CD4-positive, alpha-beta T cell (primary cell): ENCODE measurements at regions not wholly inside any gene's neighbourhood (a gene's known extent, or its start where the extent isn't known, plus 50 kb on each side); places are given as distances from the start of the nearest gene placed in this dataset.

ENCODE experiments used
- ATAC-seq: fragments of 200-7000 bp; cut with Tn5 transposase; one replicate; pipeline ENCODE4 v1.10.0; 2022; ENCODE audit warnings: mild to moderate bottlenecking; ENCODE audit not compliant: poor library complexity
- CTCF ChIA-PET: fragments of 350-600 bp; sonication (Branson Sonifier 250); formaldehyde crosslinking; loops from one replicate; lab custom pipeline; 2021; ENCODE audit warnings: antibody characterized with exemption, inconsistent platforms; lab: Charles Lee
- POLR2A ChIA-PET: fragments of 350-600 bp; sonication (Branson Sonifier 250); formaldehyde crosslinking; loops from one replicate; lab custom pipeline; 2021; ENCODE audit warnings: antibody characterized with exemption, inconsistent platforms; lab: Charles Lee
- DNase-seq, 14 experiments: peaks; one replicate each; pipeline ENCODE4 v3.0.0-alpha.2; 2013 to 2020; ENCODE audit warnings: mixed read lengths in 2 of 14
- H3K27ac ChIP-seq, 2 donors: one replicate each; pipeline versions ENCODE4 v1.5.1 to v1.7.0; 2013; ENCODE audit warnings: low read length in 2 of 2, low read depth in 1 of 2, mild to moderate bottlenecking in 1 of 2
- H3K27me3 ChIP-seq, 2 experiments: 1 replicate in 1 of 2; 2 replicates in 1 of 2; pipeline versions ENCODE4 v1.6.1 to v1.7.0; 2013; ENCODE audit warnings: low read length in 2 of 2, control low read depth in 1 of 2, mild to moderate bottlenecking in 1 of 2, moderate library complexity in 1 of 2; ENCODE audit not compliant: insufficient read depth in 2 of 2, control insufficient read depth in 1 of 2
- H3K36me3 ChIP-seq: one replicate; pipeline ENCODE4 v1.6.1; 2013; ENCODE audit warnings: low read length, control low read depth; ENCODE audit not compliant: insufficient read depth
- H3K4me1 ChIP-seq: one replicate; pipeline ENCODE4 v1.6.1; 2013; ENCODE audit warnings: low read length, control low read depth; ENCODE audit not compliant: insufficient read depth
- H3K4me3 ChIP-seq: one replicate; pipeline ENCODE4 v1.5.1; 2013; ENCODE audit warnings: mild to moderate bottlenecking, low read length, moderate library complexity
- H3K9me3 ChIP-seq, 2 experiments: 1 replicate in 1 of 2; 2 replicates in 1 of 2; pipeline versions ENCODE4 v1.6.1 to v1.7.0; 2013; ENCODE audit warnings: low read length in 2 of 2, mild to moderate bottlenecking in 2 of 2, control low read depth in 1 of 2, moderate library complexity in 1 of 2; ENCODE audit not compliant: control insufficient read depth in 1 of 2, insufficient read depth in 1 of 2
- H3K27ac Mint-ChIP-seq: one replicate; pipeline ENCODE4 v1.8.0; 2020; ENCODE audit warnings: mixed read lengths
- H3K27me3 Mint-ChIP-seq: one replicate; pipeline ENCODE4 v1.8.0; 2021; ENCODE audit warnings: mixed read lengths
- H3K36me3 Mint-ChIP-seq: one replicate; pipeline ENCODE4 v1.8.0; 2021; ENCODE audit warnings: low read depth, mixed read lengths
- H3K4me1 Mint-ChIP-seq: one replicate; pipeline ENCODE4 v1.8.0; 2021; ENCODE audit warnings: low read depth, mixed read lengths
- H3K4me3 Mint-ChIP-seq: one replicate; pipeline ENCODE4 v1.8.0; 2020; ENCODE audit warnings: mild to moderate bottlenecking, mixed read lengths
- H3K9me3 Mint-ChIP-seq: one replicate; pipeline ENCODE4 v1.8.0; 2020; ENCODE audit warnings: mixed read lengths
- intact Hi-C, 2 experiments: fragments of 100-400 bp; cut with DNase I in 1 of 2; cut with micrococcal nuclease in 1 of 2; formaldehyde crosslinking; loops; one replicate each; pipeline versions ENCODE4 v1.15.1 to v1.9.0; 2023 to 2025; cut with DNase I, micrococcal nuclease
- TF ChIP-seq, protein P1 (sequence below): fragments of 200-600 bp; IDR thresholded peaks from one replicate; pipeline ENCODE4 v1.8.0; 2022; ENCODE audit warnings: antibody characterized with exemption, mild to moderate bottlenecking

GRCh38 chr13:79231887-79232286 lies 174.2 kb downstream of the RBM26 start:
- Histone ChIP-seq H3K36me3 (no peaks in the 10 kb centered on the region), H3K9me3 (no peaks in the 10 kb centered on the region), H3K27me3 (peaks cover 2 to 10% of the 10 kb centered on the region in 2 experiments), H3K27ac (no peak overlapping the region), H3K4me1 (no peaks in the 10 kb centered on the region), H3K4me3 (no peak overlapping the region)
- Mint-ChIP-seq H3K36me3 (no peaks in the 10 kb centered on the region), H3K9me3 (peaks cover 4% of the 10 kb centered on the region), H3K4me1 (no peaks in the 10 kb centered on the region), H3K27me3 (peaks cover 10% of the 10 kb centered on the region), H3K4me3 (no peak overlapping the region), H3K27ac (no peak overlapping the region)
- ChIA-PET CTCF (no interaction called here), POLR2A (no interaction called here)
- intact Hi-C loops, result no loop called here
- no peak for ATAC-seq
- DNase-seq, result no peak
- TF ChIP-seq, protein P1, sequence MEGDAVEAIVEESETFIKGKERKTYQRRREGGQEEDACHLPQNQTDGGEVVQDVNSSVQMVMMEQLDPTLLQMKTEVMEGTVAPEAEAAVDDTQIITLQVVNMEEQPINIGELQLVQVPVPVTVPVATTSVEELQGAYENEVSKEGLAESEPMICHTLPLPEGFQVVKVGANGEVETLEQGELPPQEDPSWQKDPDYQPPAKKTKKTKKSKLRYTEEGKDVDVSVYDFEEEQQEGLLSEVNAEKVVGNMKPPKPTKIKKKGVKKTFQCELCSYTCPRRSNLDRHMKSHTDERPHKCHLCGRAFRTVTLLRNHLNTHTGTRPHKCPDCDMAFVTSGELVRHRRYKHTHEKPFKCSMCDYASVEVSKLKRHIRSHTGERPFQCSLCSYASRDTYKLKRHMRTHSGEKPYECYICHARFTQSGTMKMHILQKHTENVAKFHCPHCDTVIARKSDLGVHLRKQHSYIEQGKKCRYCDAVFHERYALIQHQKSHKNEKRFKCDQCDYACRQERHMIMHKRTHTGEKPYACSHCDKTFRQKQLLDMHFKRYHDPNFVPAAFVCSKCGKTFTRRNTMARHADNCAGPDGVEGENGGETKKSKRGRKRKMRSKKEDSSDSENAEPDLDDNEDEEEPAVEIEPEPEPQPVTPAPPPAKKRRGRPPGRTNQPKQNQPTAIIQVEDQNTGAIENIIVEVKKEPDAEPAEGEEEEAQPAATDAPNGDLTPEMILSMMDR, result no peak

- Histone ChIP-seq H3K4me3 (no peak overlapping the region), H3K9me3 (no peaks in the 10 kb centered on the region), H3K36me3 (no peaks in the 10 kb centered on the region), H3K27me3 (peaks cover 2 to 10% of the 10 kb centered on the region in 2 experiments), H3K4me1 (no peaks in the 10 kb centered on the region), H3K27ac (no peak overlapping the region)
- Mint-ChIP-seq H3K9me3 (no peaks in the 10 kb centered on the region), H3K36me3 (no peaks in the 10 kb centered on the region), H3K27me3 (peaks cover 4% of the 10 kb centered on the region), H3K27ac (no peak overlapping the region), H3K4me1 (no peaks in the 10 kb centered on the region), H3K4me3 (no peak overlapping the region)
- no peak for DNase-seq
- no peak for ATAC-seq
- CTCF ChIA-PET, result no interaction called here
- intact Hi-C loops, result no loop called here
- TF ChIP-seq, protein P1, result no peak
- POLR2A ChIA-PET, result no interaction called here
These were observed 176.3 kb downstream of the RBM26 start for GRCh38 chr13:79229761-79230160.

DNA sequence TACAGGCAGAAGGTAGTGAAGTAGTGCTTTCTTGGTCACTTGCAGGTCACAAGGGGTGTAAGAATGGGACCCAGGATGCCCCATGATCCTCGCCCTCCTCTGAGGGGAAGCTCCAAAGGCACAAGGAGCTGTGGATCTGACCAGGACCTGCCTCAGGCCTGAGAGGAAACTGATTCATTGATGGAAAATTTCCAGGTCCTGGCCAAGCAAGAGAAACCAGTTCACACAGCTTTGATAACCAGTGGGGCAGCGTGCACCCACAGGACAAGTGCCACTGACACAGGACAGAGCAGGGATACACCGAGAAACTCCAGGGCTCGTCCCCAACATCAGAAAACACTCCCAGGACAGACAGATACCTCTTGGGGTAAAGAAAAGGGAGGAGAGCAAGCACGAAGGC lies 177.1 kb downstream of the RBM26 start:
- no peaks in the 10 kb centered on the region for H3K9me3 ChIP-seq
- H3K27me3 ChIP-seq, result peaks cover 0 to 10% of the 10 kb centered on the region in 2 experiments
- Mint-ChIP-seq H3K9me3 (no peaks in the 10 kb centered on the region), H3K4me3 (no peak overlapping the region), H3K27me3 (peaks cover 9% of the 10 kb centered on the region), H3K27ac (no peak overlapping the region), H3K4me1 (no peaks in the 10 kb centered on the region), H3K36me3 (no peaks in the 10 kb centered on the region)
- DNase-seq, result no peak
- H3K4me1 ChIP-seq, result no peaks in the 10 kb centered on the region
- H3K36me3 ChIP-seq, result no peaks in the 10 kb centered on the region
- no peak overlapping the region for H3K4me3 ChIP-seq
- ChIA-PET POLR2A (no interaction called here), CTCF (no interaction called here)
- TF ChIP-seq, protein P1, result no peak
- intact Hi-C loops, result no loop called here
- no peak for ATAC-seq
- no peak overlapping the region for H3K27ac ChIP-seq
